ENCODE measurements at regions not wholly inside any gene's neighbourhood (a gene's known extent, or its start where the extent isn't known, plus 50 kb on each side); places are given as distances from the start of the nearest gene placed in this dataset.

DNA sequence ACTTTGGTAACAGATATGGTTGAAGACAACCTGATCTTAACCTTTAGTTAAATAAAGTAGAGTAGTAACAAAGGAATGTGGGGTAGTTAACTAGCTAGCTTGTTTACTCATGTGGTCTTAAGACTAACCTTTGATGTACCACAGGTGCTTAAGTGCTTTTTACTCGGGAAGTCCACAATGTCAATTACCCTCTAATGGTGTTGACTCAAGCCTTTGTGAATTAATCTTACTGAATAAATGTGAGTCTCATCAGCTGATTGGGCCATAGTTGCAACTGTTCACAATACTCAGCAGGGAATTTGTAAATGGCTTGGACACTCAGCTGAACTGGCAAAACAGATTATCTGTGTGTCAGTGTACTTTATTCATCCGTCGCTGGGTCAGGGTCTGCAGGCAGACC lies 119.0 kb upstream of the UGT8 start:
- Histone ChIP-seq H3K4me1 (ENCODE audit: insufficient read depth, low read length) (no peaks in the 10 kb centered on the region), H3K27me3 (ENCODE audit: control insufficient read depth in 1 of 2, insufficient read depth in 2 of 2, low read length in 2 of 2) (no peaks in the 10 kb centered on the region), H3K9me3 (ENCODE audit: control insufficient read depth in 1 of 2, insufficient read depth in 1 of 2, low read length in 2 of 2) (peaks cover 0 to 4% of the 10 kb centered on the region in 2 experiments), H3K27ac (ENCODE audit: low read depth in 1 of 2, low read length in 2 of 2) (no peak overlapping the region), H3K4me3 (ENCODE audit: low read length) (no peak overlapping the region), H3K36me3 (ENCODE audit: insufficient read depth, low read length) (no peaks in the 10 kb centered on the region)
- peaks cover 2% of the 10 kb centered on the region for H3K9me3 Mint-ChIP-seq
- H3K4me1 Mint-ChIP-seq (ENCODE audit: low read depth), result no peaks in the 10 kb centered on the region
- DNase-seq (no peak), ATAC-seq (ENCODE audit: poor library complexity) (no peak)
- intact Hi-C loops (cut with DNase I, micrococcal nuclease), result no loop called here
- no peaks in the 10 kb centered on the region for H3K36me3 Mint-ChIP-seq (ENCODE audit: low read depth)
- POLR2A ChIA-PET, result no interaction called here
- no peak overlapping the region for H3K27ac Mint-ChIP-seq
- H3K4me3 Mint-ChIP-seq, result no peak overlapping the region
- CTCF ChIA-PET, result no interaction called here
- TF ChIP-seq, protein P1, sequence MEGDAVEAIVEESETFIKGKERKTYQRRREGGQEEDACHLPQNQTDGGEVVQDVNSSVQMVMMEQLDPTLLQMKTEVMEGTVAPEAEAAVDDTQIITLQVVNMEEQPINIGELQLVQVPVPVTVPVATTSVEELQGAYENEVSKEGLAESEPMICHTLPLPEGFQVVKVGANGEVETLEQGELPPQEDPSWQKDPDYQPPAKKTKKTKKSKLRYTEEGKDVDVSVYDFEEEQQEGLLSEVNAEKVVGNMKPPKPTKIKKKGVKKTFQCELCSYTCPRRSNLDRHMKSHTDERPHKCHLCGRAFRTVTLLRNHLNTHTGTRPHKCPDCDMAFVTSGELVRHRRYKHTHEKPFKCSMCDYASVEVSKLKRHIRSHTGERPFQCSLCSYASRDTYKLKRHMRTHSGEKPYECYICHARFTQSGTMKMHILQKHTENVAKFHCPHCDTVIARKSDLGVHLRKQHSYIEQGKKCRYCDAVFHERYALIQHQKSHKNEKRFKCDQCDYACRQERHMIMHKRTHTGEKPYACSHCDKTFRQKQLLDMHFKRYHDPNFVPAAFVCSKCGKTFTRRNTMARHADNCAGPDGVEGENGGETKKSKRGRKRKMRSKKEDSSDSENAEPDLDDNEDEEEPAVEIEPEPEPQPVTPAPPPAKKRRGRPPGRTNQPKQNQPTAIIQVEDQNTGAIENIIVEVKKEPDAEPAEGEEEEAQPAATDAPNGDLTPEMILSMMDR (IDR thresholded peaks at IDR 0.05), result no peak
- H3K27me3 Mint-ChIP-seq, result peaks cover 18% of the 10 kb centered on the region

DNA sequence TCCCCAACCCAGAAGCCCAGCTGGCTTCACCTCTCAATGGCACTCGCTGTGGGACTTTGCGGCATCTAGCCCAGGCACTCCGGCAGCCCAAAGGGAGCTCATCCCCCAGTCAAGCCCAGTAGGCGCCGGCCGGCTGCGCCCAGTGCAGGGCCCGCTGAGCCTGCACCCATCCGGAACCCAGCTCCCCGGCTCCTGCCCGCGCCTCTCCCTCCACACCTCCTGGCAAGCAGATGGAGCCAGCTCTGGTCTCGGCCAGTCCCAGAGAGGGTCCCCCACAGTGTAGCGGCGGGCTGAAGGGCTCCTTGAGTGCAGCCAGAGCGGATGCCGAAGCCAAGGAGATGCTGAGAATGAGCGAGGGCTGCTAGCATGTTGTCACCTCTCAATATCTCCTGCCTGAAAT lies 116.8 kb upstream of the UGT8 start:
- H3K9me3 Mint-ChIP-seq, result peaks cover 2% of the 10 kb centered on the region
- TF ChIP-seq, protein P1 (IDR thresholded peaks at IDR 0.05), result no peak
- DNase-seq, result no peak
- H3K27ac Mint-ChIP-seq, result no peak overlapping the region
- peaks cover 15% of the 10 kb centered on the region for H3K27me3 Mint-ChIP-seq
- Histone ChIP-seq H3K27me3 (ENCODE audit: control insufficient read depth in 1 of 2, insufficient read depth in 2 of 2, low read length in 2 of 2) (no peaks in the 10 kb centered on the region), H3K9me3 (ENCODE audit: control insufficient read depth in 1 of 2, insufficient read depth in 1 of 2, low read length in 2 of 2) (peaks cover 0 to 4% of the 10 kb centered on the region in 2 experiments), H3K27ac (ENCODE audit: low read depth in 1 of 2, low read length in 2 of 2) (no peak overlapping the region), H3K4me3 (ENCODE audit: low read length) (no peak overlapping the region), H3K36me3 (ENCODE audit: insufficient read depth, low read length) (no peaks in the 10 kb centered on the region), H3K4me1 (ENCODE audit: insufficient read depth, low read length) (no peaks in the 10 kb centered on the region)
- H3K4me1 Mint-ChIP-seq (ENCODE audit: low read depth), result no peaks in the 10 kb centered on the region
- no peaks in the 10 kb centered on the region for H3K36me3 Mint-ChIP-seq (ENCODE audit: low read depth)
- no peak overlapping the region for H3K4me3 Mint-ChIP-seq
- no peak for ATAC-seq (ENCODE audit: poor library complexity)
- intact Hi-C loops (cut with DNase I, micrococcal nuclease), result no loop called here
- POLR2A ChIA-PET, result no interaction called here
- CTCF ChIA-PET, result no interaction called here

DNA sequence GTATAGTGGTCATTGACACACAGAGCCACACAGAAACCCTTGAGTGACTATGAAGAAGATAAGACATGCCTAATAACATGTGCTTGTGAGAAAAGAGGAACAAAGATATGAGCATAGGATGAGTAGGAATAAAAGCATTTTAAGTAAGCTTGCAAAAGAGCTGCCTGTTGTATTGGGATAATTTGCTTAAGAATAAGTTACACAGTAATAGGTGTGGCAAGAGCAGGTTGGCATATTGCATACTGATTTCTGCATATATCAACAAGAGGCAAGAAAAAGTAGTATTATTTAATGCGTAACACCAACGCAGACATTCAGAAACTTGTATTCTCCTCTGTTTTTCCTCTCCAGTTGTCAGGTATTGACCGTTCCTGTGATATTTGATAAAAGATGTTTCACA lies 111.5 kb upstream of the UGT8 start:
- no peak overlapping the region for H3K27ac Mint-ChIP-seq
- H3K4me1 ChIP-seq (ENCODE audit: insufficient read depth, low read length), result no peaks in the 10 kb centered on the region
- TF ChIP-seq, protein P1 (IDR thresholded peaks at IDR 0.05), result no peak
- H3K9me3 ChIP-seq (ENCODE audit: control insufficient read depth in 1 of 2, insufficient read depth in 1 of 2, low read length in 2 of 2), result peaks cover 0 to under 1% of the 10 kb centered on the region in 2 experiments
- H3K4me3 Mint-ChIP-seq, result no peak overlapping the region
- no peak overlapping the region for H3K4me3 ChIP-seq (ENCODE audit: low read length)
- no peak for DNase-seq
- no peaks in the 10 kb centered on the region for H3K27me3 Mint-ChIP-seq
- CTCF ChIA-PET, result no interaction called here
- H3K27ac ChIP-seq (ENCODE audit: low read depth in 1 of 2, low read length in 2 of 2), result no peak overlapping the region
- H3K4me1 Mint-ChIP-seq (ENCODE audit: low read depth), result no peaks in the 10 kb centered on the region
- no peaks in the 10 kb centered on the region for H3K36me3 Mint-ChIP-seq (ENCODE audit: low read depth)
- no peaks in the 10 kb centered on the region for H3K27me3 ChIP-seq (ENCODE audit: control insufficient read depth in 1 of 2, insufficient read depth in 2 of 2, low read length in 2 of 2)
- H3K36me3 ChIP-seq (ENCODE audit: insufficient read depth, low read length), result no peaks in the 10 kb centered on the region
- no peak for ATAC-seq (ENCODE audit: poor library complexity)
- H3K9me3 Mint-ChIP-seq, result no peaks in the 10 kb centered on the region
- POLR2A ChIA-PET, result no interaction called here
- intact Hi-C loops (cut with DNase I, micrococcal nuclease), result no loop called here
